ENCODE measurements at regions not wholly inside any gene's neighbourhood (a gene's known extent, or its start where the extent isn't known, plus 50 kb on each side); places are given as distances from the start of the nearest gene placed in this dataset.

DNA sequence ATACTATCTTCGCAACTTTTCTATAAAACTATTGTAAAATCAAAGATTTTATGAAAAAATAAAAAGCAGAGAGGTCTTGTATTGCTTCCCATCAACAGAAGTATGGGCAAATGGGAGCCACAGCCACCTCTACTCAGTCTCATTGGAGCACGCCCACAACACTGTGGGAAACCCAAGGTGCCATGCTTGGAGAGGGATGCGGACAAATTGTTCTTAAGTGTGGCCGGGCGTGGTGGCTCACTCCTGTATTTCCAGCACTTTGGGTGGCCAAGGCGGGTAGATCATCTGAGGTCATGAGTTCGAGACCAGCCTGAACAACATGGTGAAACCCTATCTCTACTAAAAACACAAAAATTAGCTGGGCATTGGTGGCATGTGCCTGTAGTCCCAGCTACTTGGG is 498.2 kb upstream of the SOX5 start:
- Mint-ChIP-seq H3K27me3 (no peaks in the 10 kb centered on the region), H3K27ac (no peak overlapping the region), H3K9me3 (no peaks in the 10 kb centered on the region), H3K4me1 (peaks cover 5% of the 10 kb centered on the region), H3K4me3 (no peak overlapping the region), H3K36me3 (no peaks in the 10 kb centered on the region)
- no peak for ATAC-seq

DNA sequence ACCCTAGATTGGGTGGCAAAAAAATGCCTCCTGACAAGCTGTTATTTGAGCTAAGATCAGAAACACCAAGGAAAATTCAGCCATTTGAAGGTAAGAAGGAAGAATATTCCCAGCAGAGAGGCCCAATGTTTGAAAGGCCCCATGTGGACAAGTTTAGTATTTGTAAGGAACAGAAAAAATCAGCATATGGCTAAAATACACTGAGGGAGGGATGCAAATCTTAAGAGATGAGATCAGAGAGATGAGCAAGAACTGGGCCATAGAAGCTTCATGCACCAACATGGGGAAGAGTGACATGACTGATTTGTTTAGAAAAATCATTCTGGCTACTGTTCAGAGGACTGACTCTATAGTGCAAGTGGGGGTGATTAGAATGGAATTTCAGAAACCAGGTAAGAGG is 496.8 kb upstream of the SOX5 start:
- no peak overlapping the region for H3K4me3 Mint-ChIP-seq
- H3K4me1 Mint-ChIP-seq = peaks cover 5% of the 10 kb centered on the region
- no peak for ATAC-seq
- H3K36me3 Mint-ChIP-seq = no peaks in the 10 kb centered on the region
- no peak overlapping the region for H3K27ac Mint-ChIP-seq
- H3K9me3 Mint-ChIP-seq = no peaks in the 10 kb centered on the region
- H3K27me3 Mint-ChIP-seq = no peaks in the 10 kb centered on the region

DNA sequence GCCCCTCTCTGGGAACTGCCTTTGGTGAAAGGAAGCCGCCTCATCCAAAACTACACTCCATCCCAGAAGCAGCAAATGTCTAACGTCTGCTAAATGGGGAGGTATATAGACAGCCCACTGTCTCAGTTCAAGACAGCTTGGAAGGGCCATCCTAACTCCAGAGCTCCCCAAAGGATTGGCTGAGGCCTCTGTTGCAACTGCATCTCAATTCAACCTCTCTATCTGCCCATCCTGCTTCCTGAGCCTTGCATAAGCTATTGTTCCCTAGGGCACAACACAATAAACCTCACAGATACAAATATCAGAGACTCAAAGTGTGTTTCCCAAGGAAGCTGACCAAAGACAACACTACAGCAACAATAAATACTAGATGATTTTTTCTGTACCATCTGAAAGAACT is 495.2 kb upstream of the SOX5 start:
- peaks cover 5% of the 10 kb centered on the region for H3K4me1 Mint-ChIP-seq
- no peaks in the 10 kb centered on the region for H3K27me3 Mint-ChIP-seq
- no peaks in the 10 kb centered on the region for H3K9me3 Mint-ChIP-seq
- no peak overlapping the region for H3K4me3 Mint-ChIP-seq
- no peak for ATAC-seq
- H3K27ac Mint-ChIP-seq = no peak overlapping the region
- H3K36me3 Mint-ChIP-seq = no peaks in the 10 kb centered on the region

DNA sequence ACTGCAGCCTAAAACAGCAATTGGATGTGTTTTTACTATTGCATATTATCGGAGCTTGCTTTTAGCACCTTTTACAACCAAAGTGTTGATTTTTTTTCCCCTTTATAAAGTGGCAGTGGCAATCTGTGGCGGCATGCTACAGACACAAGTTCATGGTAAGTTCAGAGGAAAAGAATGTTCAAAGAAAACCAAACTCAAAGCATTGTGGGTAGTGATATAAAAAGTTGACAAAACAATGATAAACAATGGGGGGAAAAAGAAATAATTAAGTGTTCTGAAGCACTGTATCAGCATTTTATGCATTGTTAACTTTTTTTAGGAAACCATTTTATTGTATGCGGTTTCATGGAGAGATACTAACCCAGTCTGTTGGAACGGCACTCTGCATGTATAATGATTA is 492.0 kb upstream of the SOX5 start:
- no peaks in the 10 kb centered on the region for H3K36me3 Mint-ChIP-seq
- ATAC-seq = no peak
- no peak overlapping the region for H3K4me3 Mint-ChIP-seq
- peaks cover 7% of the 10 kb centered on the region for H3K4me1 Mint-ChIP-seq
- H3K27ac Mint-ChIP-seq = no peak overlapping the region
- H3K9me3 Mint-ChIP-seq = no peaks in the 10 kb centered on the region
- no peaks in the 10 kb centered on the region for H3K27me3 Mint-ChIP-seq

DNA sequence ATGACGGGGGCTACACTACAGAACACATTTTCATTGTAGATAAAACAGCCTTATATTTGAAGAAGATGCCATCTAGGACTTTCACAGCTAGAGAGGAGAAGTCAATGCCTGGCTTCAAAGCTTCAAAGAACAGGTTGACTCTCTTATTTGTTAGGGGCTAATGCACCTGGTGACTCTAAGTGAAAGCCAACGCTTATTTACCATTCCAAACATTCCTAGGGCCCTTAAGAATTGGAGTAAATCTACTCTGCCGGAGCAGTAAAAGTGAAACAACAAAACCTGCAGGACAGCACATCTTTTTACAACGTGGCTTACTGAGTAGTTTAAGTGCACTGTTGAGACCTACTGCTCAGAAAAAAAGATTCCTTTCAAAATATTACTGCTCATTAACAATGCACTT is 487.2 kb upstream of the SOX5 start:
- H3K27me3 Mint-ChIP-seq = no peaks in the 10 kb centered on the region
- peaks cover 10% of the 10 kb centered on the region for H3K4me1 Mint-ChIP-seq
- H3K36me3 Mint-ChIP-seq = no peaks in the 10 kb centered on the region
- no peak for ATAC-seq
- H3K4me3 Mint-ChIP-seq = no peak overlapping the region
- H3K27ac Mint-ChIP-seq = no peak overlapping the region
- no peaks in the 10 kb centered on the region for H3K9me3 Mint-ChIP-seq

DNA sequence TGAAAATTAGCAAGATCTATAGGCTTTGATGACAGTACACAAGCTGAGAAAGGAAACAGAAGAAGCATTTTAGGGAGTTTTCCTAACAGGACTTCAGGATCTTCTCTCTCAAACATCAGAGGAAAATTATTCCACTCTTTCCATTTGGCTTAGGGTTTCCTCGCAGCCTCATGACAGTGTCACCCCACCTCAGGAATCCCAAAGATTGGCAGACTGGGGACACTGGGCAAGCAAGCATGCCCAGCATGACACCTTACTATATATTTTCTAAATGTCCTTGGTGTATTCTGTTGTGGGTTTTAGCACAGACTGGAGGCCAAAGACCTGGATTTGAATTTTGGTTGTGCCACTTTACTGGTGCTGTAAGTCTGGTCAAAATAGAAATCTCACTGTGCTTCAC is 482.4 kb upstream of the SOX5 start:
- Mint-ChIP-seq H3K4me1 (peaks cover 10% of the 10 kb centered on the region), H3K4me3 (no peak overlapping the region), H3K27me3 (no peaks in the 10 kb centered on the region), H3K36me3 (no peaks in the 10 kb centered on the region), H3K9me3 (no peaks in the 10 kb centered on the region), H3K27ac (no peak overlapping the region)
- ATAC-seq = no peak

DNA sequence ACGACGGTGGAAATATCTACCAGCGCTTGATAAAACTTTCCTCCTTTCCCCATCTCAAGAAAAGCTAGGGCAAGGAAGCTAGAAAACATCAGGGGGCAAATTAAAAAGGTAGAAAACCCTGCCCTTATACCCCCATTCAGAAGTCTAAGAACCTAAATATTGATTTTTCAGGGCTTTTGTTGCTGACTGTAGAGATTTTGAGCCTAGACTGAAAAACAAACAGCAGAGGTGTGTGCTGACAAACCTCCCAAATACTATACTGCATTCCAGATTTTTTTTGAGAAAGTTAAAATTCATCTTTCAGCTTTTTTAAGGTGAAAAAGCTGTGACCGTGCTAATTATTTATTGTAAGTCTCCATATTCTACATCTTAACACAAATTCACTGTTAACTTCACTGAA is 478.3 kb upstream of the SOX5 start:
- H3K27ac Mint-ChIP-seq = no peak overlapping the region
- peaks cover 9% of the 10 kb centered on the region for H3K4me1 Mint-ChIP-seq
- no peaks in the 10 kb centered on the region for H3K36me3 Mint-ChIP-seq
- H3K27me3 Mint-ChIP-seq = no peaks in the 10 kb centered on the region
- H3K4me3 Mint-ChIP-seq = no peak overlapping the region
- no peak for ATAC-seq
- H3K9me3 Mint-ChIP-seq = no peaks in the 10 kb centered on the region

DNA sequence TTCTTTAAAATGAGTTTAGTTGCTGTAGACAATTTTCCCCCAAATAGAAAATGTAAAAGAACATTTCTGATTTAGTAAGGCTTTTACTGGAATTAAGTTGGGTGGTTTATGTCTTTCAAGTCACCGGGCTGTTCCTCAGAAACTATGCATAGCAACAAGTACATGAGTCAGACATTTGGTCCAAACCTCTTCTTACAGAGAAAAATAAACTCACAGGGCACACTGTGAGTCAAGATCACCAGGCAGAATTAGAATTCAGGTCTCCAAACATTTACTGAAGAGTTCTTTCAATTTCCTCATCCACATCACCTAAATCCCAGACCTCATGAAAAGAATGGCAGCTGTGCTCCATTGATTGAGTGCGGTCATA is 476.1 kb upstream of the SOX5 start:
- Mint-ChIP-seq H3K4me3 (no peak overlapping the region), H3K27ac (no peak overlapping the region), H3K4me1 (peaks cover 9% of the 10 kb centered on the region), H3K36me3 (no peaks in the 10 kb centered on the region), H3K9me3 (no peaks in the 10 kb centered on the region), H3K27me3 (no peaks in the 10 kb centered on the region)
- no peak for ATAC-seq

DNA sequence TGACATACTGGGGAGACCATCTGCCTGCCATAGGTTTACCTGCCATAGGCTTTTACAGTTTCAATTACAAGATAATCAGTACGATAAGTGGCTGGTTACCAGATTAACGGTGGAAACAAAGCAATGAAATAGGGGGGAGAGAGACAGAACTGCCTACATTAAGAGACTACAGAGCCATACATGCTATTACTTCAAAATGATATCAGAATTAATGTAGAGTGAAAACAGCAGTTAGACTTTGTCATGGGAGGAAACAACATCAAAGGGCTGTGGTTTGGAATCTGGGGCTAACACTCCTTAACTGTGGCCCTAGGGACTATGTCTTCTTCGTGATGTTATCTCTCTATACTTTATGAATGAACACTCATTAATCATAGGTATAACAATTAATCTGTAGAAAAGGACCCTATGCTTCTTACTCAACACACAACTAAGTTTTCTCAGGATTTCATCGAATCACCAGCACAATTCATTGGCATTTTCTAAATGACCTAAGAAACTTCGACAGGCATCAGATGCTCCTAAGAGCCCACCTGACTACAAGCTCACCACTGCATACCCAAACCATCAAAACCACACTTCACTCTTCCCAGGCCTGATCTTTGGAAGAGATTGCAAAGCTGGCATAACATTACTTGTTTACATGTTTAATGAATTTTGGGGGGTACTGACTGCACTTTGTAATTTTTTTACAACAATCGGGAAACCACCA is 475.6 kb upstream of the SOX5 start:
- H3K36me3 Mint-ChIP-seq = no peaks in the 10 kb centered on the region
- no peak for ATAC-seq
- H3K27me3 Mint-ChIP-seq = no peaks in the 10 kb centered on the region
- no peaks in the 10 kb centered on the region for H3K9me3 Mint-ChIP-seq
- H3K4me3 Mint-ChIP-seq = no peak overlapping the region
- H3K4me1 Mint-ChIP-seq = peaks cover 9% of the 10 kb centered on the region
- no peak overlapping the region for H3K27ac Mint-ChIP-seq

DNA sequence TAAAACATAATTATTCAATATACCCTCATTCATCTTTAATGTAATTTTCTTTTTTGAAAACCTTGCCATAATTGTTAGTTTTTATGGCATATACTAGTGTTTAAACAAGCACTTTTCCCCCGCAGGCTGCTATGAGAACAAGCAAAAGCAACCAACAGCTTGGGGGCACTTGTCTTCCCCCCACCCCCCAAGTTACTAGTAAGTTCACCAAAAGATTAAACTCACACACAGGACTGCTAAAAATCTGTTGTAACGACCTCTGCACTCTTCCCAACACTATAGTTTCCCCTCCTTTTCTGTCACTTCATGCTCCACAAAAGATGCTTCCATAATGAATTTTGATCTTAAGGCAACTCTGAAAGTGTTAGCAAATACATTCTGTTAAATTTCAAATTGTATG is 474.9 kb upstream of the SOX5 start:
- ATAC-seq = no peak
- H3K27ac Mint-ChIP-seq = no peak overlapping the region
- H3K4me3 Mint-ChIP-seq = no peak overlapping the region
- H3K27me3 Mint-ChIP-seq = no peaks in the 10 kb centered on the region
- no peaks in the 10 kb centered on the region for H3K9me3 Mint-ChIP-seq
- no peaks in the 10 kb centered on the region for H3K36me3 Mint-ChIP-seq
- peaks cover 9% of the 10 kb centered on the region for H3K4me1 Mint-ChIP-seq

DNA sequence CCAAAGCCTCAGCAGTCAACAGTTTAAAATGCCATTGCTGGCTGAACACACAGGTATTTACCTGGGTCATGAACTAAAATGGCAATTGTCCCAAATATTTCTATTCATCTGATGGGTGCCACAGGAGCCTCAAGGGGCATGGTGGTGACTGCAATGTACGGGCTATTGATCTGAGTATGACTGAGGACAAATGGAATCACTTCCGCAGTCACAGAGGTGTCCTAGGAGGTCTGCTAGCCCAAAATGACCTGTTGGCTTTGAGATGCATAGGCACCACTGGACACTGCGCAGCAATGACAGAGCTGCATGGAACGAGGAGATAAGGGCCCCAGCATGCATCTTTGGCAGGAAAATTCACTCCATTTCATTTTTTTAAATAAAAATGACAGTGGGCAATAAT is 474.1 kb upstream of the SOX5 start:
- no peaks in the 10 kb centered on the region for H3K27me3 Mint-ChIP-seq
- H3K4me3 Mint-ChIP-seq = no peak overlapping the region
- H3K4me1 Mint-ChIP-seq = peaks cover 9% of the 10 kb centered on the region
- no peak overlapping the region for H3K27ac Mint-ChIP-seq
- no peaks in the 10 kb centered on the region for H3K9me3 Mint-ChIP-seq
- no peaks in the 10 kb centered on the region for H3K36me3 Mint-ChIP-seq
- ATAC-seq = no peak

DNA sequence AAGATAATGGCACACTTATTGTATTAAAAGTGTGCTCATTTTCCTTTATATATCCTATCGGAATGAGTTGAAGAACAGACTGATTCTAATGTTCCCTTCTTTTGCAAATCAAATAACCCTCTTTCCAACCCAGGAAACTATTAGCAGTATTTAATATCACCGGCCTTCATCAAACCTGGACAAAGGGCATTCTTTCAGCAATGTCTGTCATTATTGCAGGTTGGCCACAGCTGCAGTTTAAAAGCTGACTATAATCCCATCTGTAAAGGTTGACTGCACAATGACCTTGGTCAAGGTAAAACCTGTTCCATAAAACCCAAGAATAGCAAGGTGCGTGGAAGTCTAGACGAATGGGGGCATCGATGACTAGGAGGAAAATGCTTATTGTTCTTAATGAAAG is 472.3 kb upstream of the SOX5 start:
- no peaks in the 10 kb centered on the region for H3K36me3 Mint-ChIP-seq
- no peak overlapping the region for H3K27ac Mint-ChIP-seq
- peaks cover 20% of the 10 kb centered on the region for H3K4me1 Mint-ChIP-seq
- no peaks in the 10 kb centered on the region for H3K9me3 Mint-ChIP-seq
- H3K27me3 Mint-ChIP-seq = no peaks in the 10 kb centered on the region
- H3K4me3 Mint-ChIP-seq = no peak overlapping the region
- no peak for ATAC-seq

DNA sequence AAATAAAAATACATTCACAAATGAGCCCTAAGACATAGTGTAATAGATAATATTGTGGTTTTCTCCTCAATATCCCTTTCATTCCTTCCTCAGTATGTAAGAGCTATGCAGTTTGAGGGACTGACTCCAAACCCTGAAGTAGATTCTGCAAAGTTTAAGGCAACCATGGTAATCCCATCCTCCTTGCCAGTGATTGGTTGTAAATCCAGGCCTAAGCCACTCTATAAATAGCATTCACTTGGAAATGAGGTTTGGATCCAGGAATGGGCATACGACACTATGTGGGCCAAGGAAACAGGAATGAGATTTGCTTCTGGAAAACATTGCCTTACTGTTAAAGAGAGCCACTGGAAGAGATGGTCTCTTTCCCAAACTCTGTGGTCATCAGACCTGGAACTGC is 468.7 kb upstream of the SOX5 start:
- Mint-ChIP-seq H3K27me3 (no peaks in the 10 kb centered on the region), H3K36me3 (no peaks in the 10 kb centered on the region), H3K4me3 (no peak overlapping the region), H3K27ac (no peak overlapping the region), H3K9me3 (no peaks in the 10 kb centered on the region), H3K4me1 (peaks cover 38% of the 10 kb centered on the region)
- no peak for ATAC-seq

DNA sequence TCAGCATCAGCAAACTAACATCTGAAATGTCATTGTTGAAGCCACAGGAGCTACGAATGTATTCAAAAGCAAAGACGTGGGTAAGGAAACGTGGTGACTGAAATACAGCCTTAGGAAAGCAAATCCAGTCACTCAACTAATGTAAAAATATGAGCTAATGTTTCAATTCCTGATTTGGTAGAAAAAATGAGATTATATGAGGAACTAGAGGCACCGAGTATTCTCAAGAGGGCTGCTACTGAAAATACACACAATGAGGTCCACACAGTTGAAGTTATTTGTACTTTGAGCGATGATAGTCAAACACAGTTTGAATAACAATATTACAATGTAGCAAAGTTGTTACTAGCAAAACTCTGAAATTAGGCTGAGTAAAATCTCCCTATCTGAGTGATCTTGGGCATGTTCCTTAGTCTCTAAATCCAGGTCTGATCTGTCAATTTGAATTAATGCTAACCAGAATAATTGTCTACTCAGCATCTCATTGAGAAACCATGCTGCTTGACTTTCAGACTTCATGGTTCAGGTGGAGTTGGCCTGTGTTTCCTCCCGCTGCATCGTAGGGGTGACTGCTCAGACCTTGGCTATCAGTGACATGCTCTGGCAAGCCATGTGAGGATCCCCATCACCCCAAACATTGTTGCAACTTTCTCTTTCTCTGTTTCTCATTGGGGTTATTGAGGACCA is 467.1 kb upstream of the SOX5 start:
- Mint-ChIP-seq H3K9me3 (peaks cover 2% of the 10 kb centered on the region), H3K4me3 (peak overlapping the region; percentile 16), H3K27me3 (no peaks in the 10 kb centered on the region), H3K27ac (peak overlapping the region; percentile 75), H3K4me1 (peaks cover 38% of the 10 kb centered on the region), H3K36me3 (no peaks in the 10 kb centered on the region)
- peak; percentile 92 for ATAC-seq

DNA sequence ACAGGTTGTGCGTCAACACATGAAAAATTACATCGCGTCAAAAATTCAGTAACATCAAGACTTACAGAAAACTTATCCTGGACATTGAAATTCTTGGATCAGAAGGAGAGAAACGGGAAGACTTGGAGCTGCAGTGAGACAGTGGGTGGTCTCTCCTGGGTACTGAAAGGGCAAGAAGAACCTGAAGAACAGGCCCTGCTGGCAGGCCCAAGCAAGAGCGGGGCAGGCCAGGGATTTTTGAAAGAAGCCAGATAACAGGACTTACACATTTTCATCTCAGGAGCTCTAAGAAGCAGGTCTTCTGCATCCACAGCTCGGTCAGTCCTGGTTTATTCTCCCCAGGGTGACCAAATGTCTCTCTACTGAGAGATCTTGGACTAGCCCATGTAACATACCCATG is 466.5 kb upstream of the SOX5 start:
- no peak for ATAC-seq
- H3K4me1 Mint-ChIP-seq = peaks cover 38% of the 10 kb centered on the region
- H3K36me3 Mint-ChIP-seq = no peaks in the 10 kb centered on the region
- peak overlapping the region; percentile 14 for H3K4me3 Mint-ChIP-seq
- peaks cover 2% of the 10 kb centered on the region for H3K9me3 Mint-ChIP-seq
- no peaks in the 10 kb centered on the region for H3K27me3 Mint-ChIP-seq
- peak overlapping the region; percentile 75 for H3K27ac Mint-ChIP-seq

DNA sequence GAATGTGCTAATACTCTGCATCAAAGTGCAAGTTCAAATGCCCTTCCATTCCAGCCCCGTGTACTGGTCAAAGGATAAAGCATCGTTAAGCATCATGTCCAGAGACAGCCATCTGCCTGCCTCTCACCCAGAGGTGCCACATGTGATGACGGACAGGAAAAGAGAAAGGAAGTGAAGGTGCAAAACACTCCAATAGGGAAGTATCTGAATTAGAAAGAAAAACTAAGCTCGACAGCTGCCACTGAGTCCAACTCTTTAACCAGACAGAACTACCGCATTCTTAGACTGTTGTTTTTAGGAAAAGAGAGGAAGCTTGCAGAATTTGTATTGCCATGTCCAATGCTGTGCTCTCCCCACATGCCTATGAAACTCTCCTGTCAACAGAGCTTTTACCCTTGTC is 465.0 kb upstream of the SOX5 start:
- Mint-ChIP-seq H3K4me3 (peak overlapping the region; percentile 28), H3K27me3 (no peaks in the 10 kb centered on the region), H3K27ac (peak overlapping the region; percentile 75), H3K4me1 (peaks cover 38% of the 10 kb centered on the region), H3K9me3 (peaks cover 2% of the 10 kb centered on the region), H3K36me3 (no peaks in the 10 kb centered on the region)
- peak; percentile 37 for ATAC-seq

Measured in stimulated activated memory B cell treated with anti-CD40 and anti-IgM and Interleukin-4, amounts not matched to agents 10 μg/mL and 1 μg/mL and 100 μg/mL, for 72 hours (primary cell).